ENCODE measurements at regions not wholly inside any gene's neighbourhood (a gene's known extent, or its start where the extent isn't known, plus 50 kb on each side); places are given as distances from the start of the nearest gene placed in this dataset.

- Mint-ChIP-seq H3K4me3 (no peak overlapping the region), H3K27me3 (no peaks in the 10 kb centered on the region), H3K9me3 (ENCODE audit: low read depth) (peaks cover 2% of the 10 kb centered on the region), H3K36me3 (no peaks in the 10 kb centered on the region), H3K27ac (no peak overlapping the region), H3K4me1 (no peaks in the 10 kb centered on the region)
- no peak for DNase-seq
- CTCF ChIA-PET, result no interaction called here
- no peak for ATAC-seq
These were observed 123.7 kb downstream of the UFM1 start for GRCh38 chr13:38473305-38473704.

GRCh38 chr13:38477676-38478075, 128.0 kb downstream of the UFM1 start:
- H3K27ac Mint-ChIP-seq, result no peak overlapping the region
- no peak for ATAC-seq
- CTCF ChIA-PET, result no interaction called here
- H3K4me1 Mint-ChIP-seq, result no peaks in the 10 kb centered on the region
- H3K36me3 Mint-ChIP-seq, result no peaks in the 10 kb centered on the region
- H3K27me3 Mint-ChIP-seq, result no peaks in the 10 kb centered on the region
- H3K9me3 Mint-ChIP-seq (ENCODE audit: low read depth), result no peaks in the 10 kb centered on the region
- no peak overlapping the region for H3K4me3 Mint-ChIP-seq
- no peak for DNase-seq

- CTCF ChIA-PET, result no interaction called here
- Mint-ChIP-seq H3K4me1 (no peaks in the 10 kb centered on the region), H3K27me3 (no peaks in the 10 kb centered on the region), H3K4me3 (no peak overlapping the region), H3K36me3 (no peaks in the 10 kb centered on the region), H3K9me3 (ENCODE audit: low read depth) (no peaks in the 10 kb centered on the region), H3K27ac (no peak overlapping the region)
- DNase-seq (no peak), ATAC-seq (no peak)
These were observed 134.0 kb downstream of the UFM1 start for GRCh38 chr13:38483623-38484022.

- CTCF ChIA-PET, result no interaction called here
- ATAC-seq, result no peak
- no peaks in the 10 kb centered on the region for H3K27me3 Mint-ChIP-seq
These were observed 141.0 kb downstream of the UFM1 start for GRCh38 chr13:38490657-38491056.

DNA sequence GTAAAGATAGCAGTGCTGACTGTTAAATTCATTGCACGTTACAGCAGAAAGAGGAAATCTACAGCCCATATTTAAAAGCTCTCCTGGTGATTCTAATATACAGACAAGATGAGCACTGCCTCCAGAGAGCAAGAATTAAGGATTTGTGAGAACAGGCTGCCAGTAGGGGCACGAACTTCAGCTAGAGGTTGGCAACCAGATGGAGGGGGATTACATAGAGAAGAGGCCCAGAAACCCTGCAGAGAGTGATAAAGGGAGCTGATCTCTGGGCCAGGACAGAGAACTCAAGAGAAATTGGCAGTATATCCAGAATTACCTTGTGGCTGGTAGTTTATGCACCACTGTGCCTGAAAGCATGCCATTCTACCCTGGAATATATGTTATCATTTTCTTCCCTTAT, 144.8 kb downstream of the UFM1 start:
- ATAC-seq (no peak), DNase-seq (no peak)
- Mint-ChIP-seq H3K4me1 (no peaks in the 10 kb centered on the region), H3K27ac (no peak overlapping the region), H3K27me3 (no peaks in the 10 kb centered on the region), H3K9me3 (ENCODE audit: low read depth) (no peaks in the 10 kb centered on the region), H3K36me3 (no peaks in the 10 kb centered on the region), H3K4me3 (no peak overlapping the region)
- CTCF ChIA-PET, result no interaction called here

More at GRCh38 chr13:38490657-38491056, 141.0 kb downstream of the UFM1 start:
- no peaks in the 10 kb centered on the region for H3K4me1 Mint-ChIP-seq
- DNase-seq, result no peak
- H3K36me3 Mint-ChIP-seq, result no peaks in the 10 kb centered on the region
- H3K4me3 Mint-ChIP-seq, result no peak overlapping the region
- H3K27ac Mint-ChIP-seq, result no peak overlapping the region
- no peaks in the 10 kb centered on the region for H3K9me3 Mint-ChIP-seq (ENCODE audit: low read depth)

DNA sequence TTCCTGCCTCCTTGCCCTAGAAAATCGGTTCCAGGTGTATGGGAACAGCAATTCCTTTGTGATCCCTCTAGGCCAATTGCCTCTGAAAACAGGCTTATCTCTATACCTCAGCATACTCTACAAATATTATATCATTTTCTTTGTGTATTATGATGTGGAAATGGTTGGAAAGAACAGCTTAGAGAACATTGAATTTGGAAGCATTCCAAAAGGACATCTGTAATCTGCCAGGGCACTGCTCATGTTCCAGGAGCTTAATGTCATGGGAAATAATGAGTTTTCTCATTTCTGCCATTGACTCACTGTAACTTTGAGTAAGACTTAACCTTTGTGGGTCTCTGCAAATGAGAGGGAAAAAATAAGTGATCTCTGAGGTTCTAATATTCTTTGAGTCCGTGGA, 147.3 kb downstream of the UFM1 start:
- no peaks in the 10 kb centered on the region for H3K27me3 Mint-ChIP-seq
- no peak for DNase-seq
- H3K36me3 Mint-ChIP-seq, result no peaks in the 10 kb centered on the region
- no peaks in the 10 kb centered on the region for H3K4me1 Mint-ChIP-seq
- no peak overlapping the region for H3K4me3 Mint-ChIP-seq
- CTCF ChIA-PET, result no interaction called here
- no peak overlapping the region for H3K27ac Mint-ChIP-seq
- ATAC-seq, result no peak
- H3K9me3 Mint-ChIP-seq (ENCODE audit: low read depth), result no peaks in the 10 kb centered on the region

DNA sequence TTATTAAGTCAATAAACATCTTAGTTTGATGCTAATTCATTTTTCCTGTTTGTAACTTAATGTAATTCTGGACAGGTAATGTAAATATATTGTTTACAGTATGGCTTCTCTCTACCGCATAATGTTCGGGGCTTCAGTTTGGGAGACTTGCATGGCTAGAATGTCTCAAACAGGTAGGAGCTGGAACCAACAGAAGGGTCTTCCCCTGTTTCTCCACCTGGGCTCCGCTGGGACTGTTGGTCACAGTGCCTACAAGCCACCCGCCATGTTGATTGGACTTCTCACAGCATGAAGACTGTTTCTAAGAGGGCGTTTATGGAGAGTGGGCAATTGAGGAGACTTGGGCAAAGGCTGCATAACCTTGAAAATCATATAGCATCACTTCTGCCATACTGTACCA, 148.6 kb downstream of the UFM1 start:
- Mint-ChIP-seq H3K27me3 (no peaks in the 10 kb centered on the region), H3K4me3 (no peak overlapping the region), H3K4me1 (no peaks in the 10 kb centered on the region), H3K36me3 (no peaks in the 10 kb centered on the region), H3K9me3 (ENCODE audit: low read depth) (no peaks in the 10 kb centered on the region), H3K27ac (no peak overlapping the region)
- ATAC-seq (no peak), DNase-seq (no peak)
- CTCF ChIA-PET, result no interaction called here

- DNase-seq, result no peak
- no peak overlapping the region for H3K27ac Mint-ChIP-seq
- no peaks in the 10 kb centered on the region for H3K27me3 Mint-ChIP-seq
- H3K36me3 Mint-ChIP-seq, result no peaks in the 10 kb centered on the region
- CTCF ChIA-PET, result no interaction called here
- no peaks in the 10 kb centered on the region for H3K4me1 Mint-ChIP-seq
- no peaks in the 10 kb centered on the region for H3K9me3 Mint-ChIP-seq (ENCODE audit: low read depth)
- H3K4me3 Mint-ChIP-seq, result no peak overlapping the region
- ATAC-seq, result no peak
These were observed 164.9 kb downstream of the UFM1 start for GRCh38 chr13:38514575-38514974.

DNA sequence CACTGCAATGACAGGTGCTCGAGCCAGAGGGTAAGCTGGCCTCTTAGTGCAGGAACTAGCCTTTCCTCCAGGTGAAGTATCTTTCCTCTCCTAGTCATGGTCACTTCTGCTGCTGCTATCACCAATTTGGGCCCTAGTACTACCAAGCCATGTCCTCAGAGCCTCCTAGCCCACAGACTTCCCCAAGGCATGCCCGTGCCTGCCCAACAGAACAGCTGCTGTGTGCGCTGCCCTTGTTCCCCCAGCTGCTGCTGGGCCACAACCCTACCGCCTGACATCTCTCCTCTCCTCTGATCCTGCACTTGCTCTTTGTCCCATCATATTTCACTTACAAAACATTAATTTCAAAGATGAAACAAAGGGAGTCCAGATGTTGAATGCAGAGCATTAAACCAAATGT, 168.5 kb upstream of the FREM2 start:
- Mint-ChIP-seq H3K9me3 (ENCODE audit: low read depth) (no peaks in the 10 kb centered on the region), H3K27me3 (no peaks in the 10 kb centered on the region), H3K27ac (no peak overlapping the region), H3K36me3 (no peaks in the 10 kb centered on the region), H3K4me3 (no peak overlapping the region), H3K4me1 (no peaks in the 10 kb centered on the region)
- no peak for DNase-seq
- CTCF ChIA-PET, result no interaction called here
- ATAC-seq, result no peak

DNA sequence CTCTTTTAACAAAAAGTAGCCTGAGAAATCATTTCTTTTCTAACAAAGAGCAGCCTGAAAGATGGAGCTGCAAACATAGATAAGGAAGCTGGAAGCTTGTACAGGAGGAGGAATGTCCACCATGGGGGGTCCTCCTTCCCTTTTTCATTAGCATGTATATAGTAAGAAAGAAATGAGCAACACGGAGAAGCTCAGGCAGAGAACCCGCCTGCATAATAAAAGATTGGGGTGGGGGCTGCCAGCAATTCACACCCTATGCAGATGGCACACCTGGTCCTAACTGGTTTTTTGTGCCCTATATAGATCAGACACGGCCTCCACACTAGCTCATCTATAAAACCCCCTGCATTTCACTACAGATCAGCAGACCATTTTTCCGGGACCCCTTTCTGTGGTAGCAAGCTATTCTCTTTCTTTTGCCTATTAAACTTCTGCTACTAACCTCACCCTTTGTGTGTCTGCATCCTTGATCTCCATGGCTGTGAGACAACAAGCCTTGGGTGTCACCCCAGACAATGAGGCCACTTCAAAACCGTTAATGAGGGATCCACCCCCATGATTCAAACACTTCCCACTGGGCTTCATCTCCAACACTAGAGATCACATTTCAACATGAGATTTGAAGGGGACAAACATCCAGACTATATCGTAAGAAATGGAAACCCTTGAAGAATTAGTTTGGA, 167.5 kb upstream of the FREM2 start:
- Mint-ChIP-seq H3K4me3 (no peak overlapping the region), H3K36me3 (no peaks in the 10 kb centered on the region), H3K4me1 (no peaks in the 10 kb centered on the region), H3K27me3 (no peaks in the 10 kb centered on the region), H3K27ac (no peak overlapping the region), H3K9me3 (ENCODE audit: low read depth) (no peaks in the 10 kb centered on the region)
- ATAC-seq (no peak), DNase-seq (no peak)
- CTCF ChIA-PET, result no interaction called here

DNA sequence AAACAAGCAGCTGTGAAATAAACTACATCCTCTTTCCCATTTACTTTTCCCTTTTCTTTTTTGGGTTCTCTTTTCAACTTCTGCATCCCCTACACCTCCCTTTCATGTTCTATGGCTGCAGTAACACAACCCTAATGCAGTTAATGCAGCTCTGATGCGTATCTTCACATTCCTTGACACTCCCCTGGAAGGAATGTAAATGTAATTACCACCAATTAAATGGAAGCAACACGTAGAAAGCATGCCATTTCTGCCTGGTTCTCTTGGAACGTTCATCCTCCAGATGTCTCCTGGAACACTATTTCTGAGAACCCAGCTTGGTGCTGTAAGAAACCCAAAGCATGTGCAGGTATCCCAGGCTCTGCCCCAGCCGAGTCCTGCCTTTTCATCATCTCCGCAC, 166.8 kb upstream of the FREM2 start:
- CTCF ChIA-PET, result no interaction called here
- H3K27ac Mint-ChIP-seq, result no peak overlapping the region
- no peaks in the 10 kb centered on the region for H3K36me3 Mint-ChIP-seq
- ATAC-seq, result no peak
- no peaks in the 10 kb centered on the region for H3K4me1 Mint-ChIP-seq
- H3K27me3 Mint-ChIP-seq, result no peaks in the 10 kb centered on the region
- no peaks in the 10 kb centered on the region for H3K9me3 Mint-ChIP-seq (ENCODE audit: low read depth)
- no peak overlapping the region for H3K4me3 Mint-ChIP-seq
- no peak for DNase-seq

DNA sequence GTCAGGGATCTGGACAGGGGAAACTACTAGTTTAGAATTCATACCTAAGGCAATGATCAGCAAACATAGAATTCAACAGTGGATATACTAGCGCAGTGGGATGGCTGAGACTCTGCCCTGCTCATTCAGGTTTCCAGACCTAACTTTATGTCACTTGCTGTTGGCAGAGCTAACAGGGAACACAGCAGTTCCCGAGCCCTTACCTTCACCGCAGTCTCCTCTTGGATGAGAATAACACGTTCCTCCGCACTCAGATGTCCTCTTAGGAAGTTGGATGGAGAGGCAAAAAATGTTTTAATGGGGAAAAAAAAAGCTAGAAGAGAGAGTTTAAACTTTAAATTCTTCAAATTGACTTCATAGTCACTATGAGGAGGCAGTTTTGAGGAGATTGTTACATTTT, 159.7 kb upstream of the FREM2 start:
- ATAC-seq (no peak), DNase-seq (no peak)
- Mint-ChIP-seq H3K36me3 (no peaks in the 10 kb centered on the region), H3K27ac (no peak overlapping the region), H3K4me3 (no peak overlapping the region), H3K4me1 (no peaks in the 10 kb centered on the region), H3K9me3 (ENCODE audit: low read depth) (no peaks in the 10 kb centered on the region), H3K27me3 (no peaks in the 10 kb centered on the region)
- CTCF ChIA-PET, result no interaction called here

GRCh38 chr13:38528986-38529385, 157.9 kb upstream of the FREM2 start:
- Mint-ChIP-seq H3K27me3 (no peaks in the 10 kb centered on the region), H3K36me3 (no peaks in the 10 kb centered on the region), H3K9me3 (ENCODE audit: low read depth) (no peaks in the 10 kb centered on the region), H3K27ac (no peak overlapping the region), H3K4me3 (no peak overlapping the region), H3K4me1 (no peaks in the 10 kb centered on the region)
- DNase-seq, result no peak
- CTCF ChIA-PET, result no interaction called here
- no peak for ATAC-seq

- Mint-ChIP-seq H3K9me3 (ENCODE audit: low read depth) (no peaks in the 10 kb centered on the region), H3K4me1 (no peaks in the 10 kb centered on the region), H3K27me3 (no peaks in the 10 kb centered on the region), H3K27ac (no peak overlapping the region), H3K36me3 (no peaks in the 10 kb centered on the region), H3K4me3 (no peak overlapping the region)
- no peak for DNase-seq
- ATAC-seq, result no peak
- CTCF ChIA-PET, result no interaction called here
These were observed 156.4 kb upstream of the FREM2 start for GRCh38 chr13:38530492-38530891.

DNA sequence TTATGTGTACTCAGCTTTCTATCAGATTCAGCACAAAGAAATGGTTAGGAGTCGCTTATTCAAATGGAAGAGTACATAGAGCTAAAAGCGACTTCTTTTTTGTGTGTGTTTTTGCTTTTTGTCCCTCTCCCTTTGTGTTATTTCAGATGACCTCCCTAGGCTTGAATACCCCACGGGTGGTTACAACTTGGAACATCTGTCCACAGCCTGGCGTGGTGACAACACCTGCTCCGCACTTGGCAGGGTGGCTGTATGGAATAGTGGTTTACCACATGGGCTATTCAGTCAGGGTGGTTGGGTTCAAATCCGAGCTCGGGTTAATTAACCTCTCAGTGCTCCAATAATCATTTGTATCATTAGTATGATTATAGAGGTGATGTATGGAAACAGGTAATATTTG, 151.6 kb upstream of the FREM2 start:
- Mint-ChIP-seq H3K27ac (no peak overlapping the region), H3K9me3 (ENCODE audit: low read depth) (no peaks in the 10 kb centered on the region), H3K4me3 (no peak overlapping the region), H3K36me3 (no peaks in the 10 kb centered on the region), H3K4me1 (no peaks in the 10 kb centered on the region), H3K27me3 (no peaks in the 10 kb centered on the region)
- ATAC-seq (no peak), DNase-seq (no peak)
- CTCF ChIA-PET, result no interaction called here
